Osteoblast (primary cell): ENCODE measurements at regions not wholly inside any gene's neighbourhood (a gene's known extent, or its start where the extent isn't known, plus 50 kb on each side); places are given as distances from the start of the nearest gene placed in this dataset.

Source experiments
- DNase-seq: peaks from one replicate; pipeline ENCODE4 v3.0.0; 2011; ENCODE audit warnings: low spot score, mixed read lengths; ENCODE audit not compliant: insufficient read length; ENCODE audit errors: missing footprints
- H2AFZ ChIP-seq: 2 replicates; pipeline ENCODE4 v1.6.0; 2011; ENCODE audit warnings: mild to moderate bottlenecking, low read length
- H3K27ac ChIP-seq: 2 replicates; pipeline ENCODE4 v1.5.1; 2011; ENCODE audit warnings: mild to moderate bottlenecking, low read depth, low read length, moderate library complexity
- H3K27me3 ChIP-seq: 2 replicates; pipeline ENCODE4 v1.6.0; 2012; ENCODE audit warnings: mild to moderate bottlenecking, control low read depth, inconsistent platforms, low read length, moderate library complexity; ENCODE audit not compliant: insufficient read depth
- H3K36me3 ChIP-seq: 2 replicates; pipeline ENCODE4 v1.5.1; 2011; ENCODE audit warnings: mild to moderate bottlenecking, low read length, control low read depth, moderate library complexity; ENCODE audit not compliant: insufficient read depth
- H3K4me1 ChIP-seq: 2 replicates; pipeline ENCODE4 v1.5.1; 2011; ENCODE audit warnings: mild to moderate bottlenecking, low read length, control low read depth, moderate library complexity; ENCODE audit not compliant: insufficient read depth
- H3K4me2 ChIP-seq: 2 replicates; pipeline ENCODE4 v1.6.0; 2011; ENCODE audit warnings: mild to moderate bottlenecking, low read length; ENCODE audit not compliant: insufficient read depth
- H3K4me3 ChIP-seq: fragments of 200-600 bp; sonication (generic); 3 replicates; pipeline ENCODE4 v1.5.1; 2012; ENCODE audit warnings: mild to moderate bottlenecking, low read length, inconsistent platforms; ENCODE audit not compliant: insufficient read depth
- H3K79me2 ChIP-seq: 2 replicates; pipeline ENCODE4 v1.6.0; 2012; ENCODE audit warnings: mild to moderate bottlenecking, low read length, control low read depth, inconsistent platforms; ENCODE audit not compliant: insufficient read depth
- H3K9me3 ChIP-seq: 2 replicates; pipeline ENCODE4 v1.5.1; 2011; ENCODE audit warnings: low read depth, low read length, control low read depth
- H4K20me1 ChIP-seq: 2 replicates; pipeline ENCODE4 v1.6.0; 2012; ENCODE audit warnings: mild to moderate bottlenecking, low read length, control low read depth; ENCODE audit not compliant: insufficient read depth
- CTCF ChIP-seq: IDR thresholded peaks from 2 replicates; pipeline ENCODE4 v1.5.1; 2011; ENCODE audit warnings: mild to moderate bottlenecking, low read depth, low read length, moderate library complexity; ENCODE audit errors: extremely low read depth

GRCh38 chr7:52917982-52918578 lies 117.4 kb upstream of the POM121L12 start:
- no peaks in the 10 kb centered on the region for H3K36me3 ChIP-seq
- no peaks in the 10 kb centered on the region for H3K4me1 ChIP-seq
- TF ChIP-seq CTCF = no peak
- no peaks in the 10 kb centered on the region for H4K20me1 ChIP-seq
- no peak overlapping the region for H2AFZ ChIP-seq
- H3K27ac ChIP-seq = no peak overlapping the region
- no peaks in the 10 kb centered on the region for H3K79me2 ChIP-seq
- no peak for DNase-seq
- peaks cover 6% of the 10 kb centered on the region for H3K9me3 ChIP-seq
- no peak overlapping the region for H3K4me3 ChIP-seq
- H3K4me2 ChIP-seq = no peak overlapping the region
- H3K27me3 ChIP-seq = no peaks in the 10 kb centered on the region

GRCh38 chr7:52911795-52912194 lies 123.6 kb upstream of the POM121L12 start:
- no peak overlapping the region for H3K4me3 ChIP-seq
- no peak for DNase-seq
- H3K36me3 ChIP-seq = no peaks in the 10 kb centered on the region
- H4K20me1 ChIP-seq = no peaks in the 10 kb centered on the region
- no peak overlapping the region for H2AFZ ChIP-seq
- no peaks in the 10 kb centered on the region for H3K27me3 ChIP-seq
- no peaks in the 10 kb centered on the region for H3K79me2 ChIP-seq
- H3K4me1 ChIP-seq = no peaks in the 10 kb centered on the region
- peaks cover 5% of the 10 kb centered on the region for H3K9me3 ChIP-seq
- TF ChIP-seq CTCF = no peak
- H3K27ac ChIP-seq = no peak overlapping the region
- no peak overlapping the region for H3K4me2 ChIP-seq

GRCh38 chr7:52911326-52911725 lies 124.1 kb upstream of the POM121L12 start:
- Histone ChIP-seq H3K27me3 (no peaks in the 10 kb centered on the region), H3K9me3 (peaks cover 5% of the 10 kb centered on the region), H3K27ac (no peak overlapping the region), H3K79me2 (no peaks in the 10 kb centered on the region), H4K20me1 (no peaks in the 10 kb centered on the region), H3K36me3 (no peaks in the 10 kb centered on the region), H3K4me1 (no peaks in the 10 kb centered on the region), H2AFZ (no peak overlapping the region), H3K4me2 (no peak overlapping the region), H3K4me3 (no peak overlapping the region)
- TF ChIP-seq CTCF = no peak
- no peak for DNase-seq

- Histone ChIP-seq H3K36me3 (no peaks in the 10 kb centered on the region), H3K4me3 (no peak overlapping the region), H3K27me3 (no peaks in the 10 kb centered on the region), H3K27ac (no peak overlapping the region), H3K79me2 (no peaks in the 10 kb centered on the region), H4K20me1 (no peaks in the 10 kb centered on the region), H2AFZ (no peak overlapping the region), H3K4me1 (no peaks in the 10 kb centered on the region), H3K9me3 (peaks cover 5% of the 10 kb centered on the region), H3K4me2 (no peak overlapping the region)
- DNase-seq = no peak
- TF ChIP-seq CTCF = no peak
Measured at GRCh38 chr7:52909935-52910334, 125.5 kb upstream of the POM121L12 start.
